ENCODE measurements at regions not wholly inside any gene's neighbourhood (a gene's known extent, or its start where the extent isn't known, plus 50 kb on each side); places are given as distances from the start of the nearest gene placed in this dataset.

DNA sequence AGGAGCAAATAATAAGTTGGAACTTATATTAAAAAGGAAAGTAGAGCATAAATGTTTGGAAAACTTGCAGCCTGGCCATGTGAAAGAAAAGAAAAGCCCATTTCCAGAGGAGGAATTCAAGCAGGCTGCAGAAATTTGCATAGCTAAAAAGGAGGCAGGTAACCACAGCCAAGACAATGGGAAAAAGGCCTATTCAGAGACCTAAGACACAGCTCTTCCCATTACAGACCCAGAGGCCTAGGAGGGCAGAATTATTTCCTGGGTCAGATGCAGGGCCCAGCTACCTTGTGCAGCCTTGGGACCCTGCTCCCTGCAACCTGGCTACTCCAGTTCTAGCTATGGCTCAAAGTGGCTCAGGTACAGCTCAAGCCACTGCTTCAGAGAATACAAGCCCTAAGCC, 234.6 kb upstream of the BCHE start:
- no peaks in the 10 kb centered on the region for H3K36me3 ChIP-seq (replicated peaks in 1 of 2; ENCODE audit: control insufficient read depth in 1 of 2, insufficient read depth in 2 of 2, low read length in 1 of 2)
- ChIA-PET POLR2A (no interaction called here), CTCF (interaction anchor here (1.0 kb wide), 1 partner anchor 217 kb away, joined by 3 read pairs; no protein-coding TSS in a partner anchor)
- no peaks in the 10 kb centered on the region for H3K9me3 ChIP-seq
- H3K9me2 ChIP-seq = no peaks in the 10 kb centered on the region
- no peaks in the 10 kb centered on the region for H3K27me3 ChIP-seq (ENCODE audit: insufficient read depth)
- H4K20me1 ChIP-seq (ENCODE audit: insufficient read depth) = no peaks in the 10 kb centered on the region
- TF ChIP-seq, protein P1, sequence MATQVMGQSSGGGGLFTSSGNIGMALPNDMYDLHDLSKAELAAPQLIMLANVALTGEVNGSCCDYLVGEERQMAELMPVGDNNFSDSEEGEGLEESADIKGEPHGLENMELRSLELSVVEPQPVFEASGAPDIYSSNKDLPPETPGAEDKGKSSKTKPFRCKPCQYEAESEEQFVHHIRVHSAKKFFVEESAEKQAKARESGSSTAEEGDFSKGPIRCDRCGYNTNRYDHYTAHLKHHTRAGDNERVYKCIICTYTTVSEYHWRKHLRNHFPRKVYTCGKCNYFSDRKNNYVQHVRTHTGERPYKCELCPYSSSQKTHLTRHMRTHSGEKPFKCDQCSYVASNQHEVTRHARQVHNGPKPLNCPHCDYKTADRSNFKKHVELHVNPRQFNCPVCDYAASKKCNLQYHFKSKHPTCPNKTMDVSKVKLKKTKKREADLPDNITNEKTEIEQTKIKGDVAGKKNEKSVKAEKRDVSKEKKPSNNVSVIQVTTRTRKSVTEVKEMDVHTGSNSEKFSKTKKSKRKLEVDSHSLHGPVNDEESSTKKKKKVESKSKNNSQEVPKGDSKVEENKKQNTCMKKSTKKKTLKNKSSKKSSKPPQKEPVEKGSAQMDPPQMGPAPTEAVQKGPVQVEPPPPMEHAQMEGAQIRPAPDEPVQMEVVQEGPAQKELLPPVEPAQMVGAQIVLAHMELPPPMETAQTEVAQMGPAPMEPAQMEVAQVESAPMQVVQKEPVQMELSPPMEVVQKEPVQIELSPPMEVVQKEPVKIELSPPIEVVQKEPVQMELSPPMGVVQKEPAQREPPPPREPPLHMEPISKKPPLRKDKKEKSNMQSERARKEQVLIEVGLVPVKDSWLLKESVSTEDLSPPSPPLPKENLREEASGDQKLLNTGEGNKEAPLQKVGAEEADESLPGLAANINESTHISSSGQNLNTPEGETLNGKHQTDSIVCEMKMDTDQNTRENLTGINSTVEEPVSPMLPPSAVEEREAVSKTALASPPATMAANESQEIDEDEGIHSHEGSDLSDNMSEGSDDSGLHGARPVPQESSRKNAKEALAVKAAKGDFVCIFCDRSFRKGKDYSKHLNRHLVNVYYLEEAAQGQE (IDR thresholded peaks at IDR 0.05; ENCODE audit: low read depth, low read length) = no peak
- TF ChIP-seq TAF1 (IDR thresholded peaks at IDR 0.05; ENCODE audit: borderline replicate concordance, low read depth, low read length) (no peak), RFX5 (IDR thresholded peaks at IDR 0.05; ENCODE audit: low read length) (no peak), POLR2AphosphoS5 (IDR thresholded peaks at IDR 0.05; ENCODE audit: low read depth, low read length) (no peak), JUND (IDR thresholded peaks at IDR 0.05) (no peak), CHD2 (IDR thresholded peaks at IDR 0.05; ENCODE audit: low read length, partially characterized antibody) (no peak), SMC3 (IDR thresholded peaks at IDR 0.05; ENCODE audit: low read depth, low read length) (no peak), RAD21 (IDR thresholded peaks at IDR 0.05; ENCODE audit: low read length) (no peak), USF1 (IDR thresholded peaks at IDR 0.05; ENCODE audit: borderline replicate concordance, low read depth) (no peak), USF2 (IDR thresholded peaks at IDR 0.05; ENCODE audit: borderline replicate concordance, low read depth, low read length) (no peak), CTCF (IDR thresholded peaks at IDR 0.05) (no peak), SIN3A (IDR thresholded peaks at IDR 0.05; ENCODE audit: borderline replicate concordance, low read depth, low read length) (no peak), TEAD4 (IDR thresholded peaks at IDR 0.05; ENCODE audit: borderline replicate concordance, insufficient read depth) (no peak), MEF2A (IDR thresholded peaks at IDR 0.05; ENCODE audit: borderline replicate concordance, low read depth) (no peak), EZH2phosphoT487 (IDR thresholded peaks at IDR 0.05; ENCODE audit: borderline replicate concordance, low read depth) (no peak), GATA2 (CRISPR knock-in tag; IDR thresholded peaks at IDR 0.05) (no peak), FOSL2 (IDR thresholded peaks at IDR 0.05; ENCODE audit: borderline replicate concordance, low read depth) (no peak), MXI1 (IDR thresholded peaks at IDR 0.05; ENCODE audit: low read depth, low read length) (no peak)
- TF ChIP-seq, protein P2, sequence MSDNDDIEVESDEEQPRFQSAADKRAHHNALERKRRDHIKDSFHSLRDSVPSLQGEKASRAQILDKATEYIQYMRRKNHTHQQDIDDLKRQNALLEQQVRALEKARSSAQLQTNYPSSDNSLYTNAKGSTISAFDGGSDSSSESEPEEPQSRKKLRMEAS (IDR thresholded peaks at IDR 0.05; ENCODE audit: low read depth) = no peak
- H2AFZ ChIP-seq (ENCODE audit: low read depth) = no peak overlapping the region
- H3K4me1 ChIP-seq (ENCODE audit: control insufficient read depth in 1 of 2, insufficient read depth in 2 of 2, low read depth in 1 of 2, low read length in 1 of 2) = no peaks in the 10 kb centered on the region
- H3K9ac ChIP-seq = no peak overlapping the region
- DNase-seq = no peak
- no peak overlapping the region for H3K27ac ChIP-seq (ENCODE audit: low read depth in 2 of 2, low read length in 1 of 2)
- no peak overlapping the region for H3K4me2 ChIP-seq
- H3K4me3 ChIP-seq (ENCODE audit: low read depth in 2 of 2, low read length in 1 of 2) = no peak overlapping the region
- H3F3A ChIP-seq (replicated peaks; ENCODE audit: insufficient read depth) = no peaks in the 10 kb centered on the region
- no peaks in the 10 kb centered on the region for H3K79me2 ChIP-seq (ENCODE audit: insufficient read depth)
